Astrocyte (in vitro differentiated cells and primary cell): ENCODE measurements at regions not wholly inside any gene's neighbourhood (a gene's known extent, or its start where the extent isn't known, plus 50 kb on each side); places are given as distances from the start of the nearest gene placed in this dataset.

Experiments
- CTCF ChIP-seq: IDR thresholded peaks from 2 replicates; pipeline ENCODE4 v1.5.1; 2011; ENCODE audit warnings: low read depth, mild to moderate bottlenecking, inconsistent platforms, low read length, moderate library complexity; ENCODE audit not compliant: insufficient read depth
- EZH2 ChIP-seq: IDR thresholded peaks from 2 replicates; pipeline ENCODE4 v1.6.1; 2012; ENCODE audit warnings: mild to moderate bottlenecking, low read length, inconsistent platforms; ENCODE audit not compliant: insufficient read depth

GRCh38 chr1:82690411-82690810 is 889.7 kb downstream of the ADGRL2 start:
- TF ChIP-seq CTCF (no peak), EZH2 (no peak)
